PC-9 (cell line): ENCODE measurements at regions not wholly inside any gene's neighbourhood (a gene's known extent, or its start where the extent isn't known, plus 50 kb on each side); places are given as distances from the start of the nearest gene placed in this dataset.

Experiments
- CTCF ChIP-seq: fragments of 200-600 bp; sonication (generic); conservative IDR thresholded peaks from 2 replicates; pipeline ENCODE4 v1.6.1; 2017; ENCODE audit warnings: mixed run types, antibody characterized with exemption, mild to moderate bottlenecking, moderate library complexity
- EZH2 ChIP-seq: fragments of 200-600 bp; sonication (generic); IDR thresholded peaks from 2 replicates; pipeline ENCODE4 v1.8.0; 2017; ENCODE audit warnings: antibody characterized with exemption, low read depth

GRCh38 chr18:35876243-35876642 is 96.2 kb upstream of the RMP24 start:
- TF ChIP-seq CTCF (no peak), EZH2 (no peak)
